IMR-90 (cell line): ENCODE measurements at regions not wholly inside any gene's neighbourhood (a gene's known extent, or its start where the extent isn't known, plus 50 kb on each side); places are given as distances from the start of the nearest gene placed in this dataset.

ENCODE experiments used
- CEBPB ChIP-seq: IDR thresholded peaks from 2 replicates; pipeline ENCODE4 v1.6.1; 2012; ENCODE audit warnings: low read depth, low read length, improper control_type of control experiment
- CTCF ChIP-seq: conservative IDR thresholded peaks from 2 replicates; pipeline ENCODE4 v1.5.1; 2012; ENCODE audit warnings: mild to moderate bottlenecking, low read depth, low read length, improper control_type of control experiment
- POLR2A ChIP-seq: IDR thresholded peaks from 2 replicates; pipeline ENCODE4 v1.6.1; 2012; ENCODE audit warnings: mild to moderate bottlenecking, low read depth, low read length
- RCOR1 ChIP-seq: IDR thresholded peaks from 2 replicates; pipeline ENCODE4 v1.6.1; 2012; ENCODE audit warnings: mild to moderate bottlenecking, low read length, improper control_type of control experiment; ENCODE audit not compliant: insufficient replicate concordance

GRCh38 chr5:74390822-74391221 is 249.7 kb downstream of the ENC1 start:
- TF ChIP-seq RCOR1 (no peak), POLR2A (no peak), CEBPB (no peak), CTCF (no peak)
